A549 (cell line): ENCODE measurements at regions not wholly inside any gene's neighbourhood (a gene's known extent, or its start where the extent isn't known, plus 50 kb on each side); places are given as distances from the start of the nearest gene placed in this dataset.

ENCODE experiments used
- ATAC-seq, 2 experiments: fragments of 200-7000 bp in 1 of 2; fragments of >200 bp in 1 of 2; cut with Nextera tagmentation in 1 of 2; cut with Tn5 transposase in 1 of 2; 3 replicates each; pipeline versions ENCODE4 v1.8.0 to v1.9.1; 2018 to 2020; ENCODE audit warnings: mild to moderate bottlenecking in 1 of 2, moderate library complexity in 1 of 2
- CTCF ChIA-PET: fragments of 300-600 bp; sonication (Branson Sonifier 250); formaldehyde crosslinking; extraction: SDS; loops from one replicate; lab custom pipeline; 2021; ENCODE audit warnings: antibody characterized with exemption, inconsistent platforms; lab: Yijun Ruan, JAX
- POLR2A ChIA-PET: fragments of 350-600 bp; formaldehyde crosslinking; extraction: SDS; loops from one replicate; lab custom pipeline; 2021; ENCODE audit warnings: antibody characterized with exemption, inconsistent platforms; lab: Yijun Ruan, JAX
- DNase-seq, 2 experiments: peaks; one replicate each; pipeline versions ENCODE4 v3.0.0 to v3.0.0-alpha.2; 2011 to 2016; ENCODE audit warnings: low read depth in 1 of 2, low spot score in 1 of 2
- FAIRE-seq: peaks from 2 replicates; lab custom pipeline; 2011; peaks lifted over from hg19 to GRCh38; lab: Jason Lieb, UNC
- H3K27ac ChIP-seq, 2 experiments: fragments of >200 bp; sonication (Bioruptor Twin); formaldehyde crosslinking; 3 replicates each; pipeline ENCODE4 v1.5.1; 2016 to 2017
- H3K4me1 ChIP-seq: fragments of >200 bp; sonication (Bioruptor Twin); formaldehyde crosslinking; 3 replicates; pipeline ENCODE4 v1.6.1; 2016
- H3K4me2 ChIP-seq: fragments of >200 bp; sonication (Bioruptor Twin); formaldehyde crosslinking; 3 replicates; pipeline ENCODE4 v1.6.1; 2016
- H3K4me3 ChIP-seq: fragments of >200 bp; sonication (Bioruptor Twin); formaldehyde crosslinking; 3 replicates; pipeline ENCODE4 v1.5.1; 2016
- H3K9me3 ChIP-seq: fragments of >200 bp; sonication (Bioruptor Twin); formaldehyde crosslinking; 3 replicates; pipeline ENCODE4 v1.6.1; 2016
- ATOH8 ChIP-seq: fragments of 250-450 bp; sonication (Bioruptor Pico); IDR thresholded peaks from 2 replicates; pipeline ENCODE4 v1.5.0; 2020; ENCODE audit warnings: low read depth, mild to moderate bottlenecking, moderate library complexity
- BHLHE40 ChIP-seq: IDR thresholded peaks from 2 replicates; pipeline ENCODE4 v1.6.1; 2012; ENCODE audit warnings: low read depth, low read length, inconsistent platforms
- CBX8 ChIP-seq: fragments of 200-600 bp; sonication (generic); IDR thresholded peaks from 2 replicates; pipeline ENCODE4 v1.6.1; 2016
- CTCF ChIP-seq: fragments of >200 bp; sonication (Bioruptor Twin); formaldehyde crosslinking; IDR thresholded peaks from 3 replicates; pipeline ENCODE4 v1.5.1; 2016
- EHF ChIP-seq: fragments of 250-450 bp; sonication (Bioruptor Pico); IDR thresholded peaks from 2 replicates; pipeline ENCODE4 v1.5.0; 2020; ENCODE audit warnings: mild to moderate bottlenecking
- EHMT2 ChIP-seq: fragments of 200-600 bp; sonication (generic); IDR thresholded peaks from 2 replicates; pipeline ENCODE4 v1.6.1; 2016; ENCODE audit warnings: antibody characterized with exemption, low read depth, mild to moderate bottlenecking, moderate library complexity
- EP300 ChIP-seq, 2 experiments: fragments of >200 bp; sonication (Bioruptor Twin); formaldehyde crosslinking; IDR thresholded peaks; 2 replicates in 1 of 2; 3 replicates in 1 of 2; pipeline ENCODE4 v1.6.1; 2016 to 2017
- FOSL2 ChIP-seq, 2 experiments: fragments of 450-650 bp in 1 of 2; fragments of >200 bp in 1 of 2; sonication (Bioruptor Twin) in 1 of 2; formaldehyde crosslinking; IDR thresholded peaks; 2 replicates each; pipeline versions ENCODE4 v1.5.0 to v1.6.1; 2016 to 2020; ENCODE audit warnings: mild to moderate bottlenecking in 1 of 2, moderate library complexity in 1 of 2
- FOXS1 ChIP-seq: fragments of 250-450 bp; sonication (Bioruptor Pico); IDR thresholded peaks from 2 replicates; pipeline ENCODE4 v1.5.0; 2020; ENCODE audit warnings: mild to moderate bottlenecking, moderate library complexity
- GATA3 ChIP-seq: IDR thresholded peaks from 2 replicates; pipeline ENCODE4 v1.6.1; 2012; ENCODE audit warnings: borderline replicate concordance
- HDAC2 ChIP-seq: fragments of 200-600 bp; sonication (generic); IDR thresholded peaks from 2 replicates; pipeline ENCODE4 v1.6.1; 2016
- HEYL ChIP-seq: fragments of 250-450 bp; sonication (Bioruptor Pico); IDR thresholded peaks from 2 replicates; pipeline ENCODE4 v1.8.0; 2021; ENCODE audit warnings: mild to moderate bottlenecking, moderate library complexity
- KDM1A ChIP-seq: fragments of 200-600 bp; sonication (generic); IDR thresholded peaks from 2 replicates; pipeline ENCODE4 v1.6.1; 2016; ENCODE audit warnings: low read depth, mild to moderate bottlenecking
- KDM5A ChIP-seq: fragments of 200-600 bp; sonication (generic); IDR thresholded peaks from 2 replicates; pipeline ENCODE4 v1.6.1; 2016; ENCODE audit warnings: antibody characterized with exemption, mild to moderate bottlenecking
- MYC ChIP-seq: IDR thresholded peaks from 2 replicates; pipeline ENCODE4 v1.6.1; 2012; ENCODE audit warnings: mild to moderate bottlenecking, inconsistent platforms, low read length, improper control_type of control experiment, borderline replicate concordance
- PBX3 ChIP-seq: IDR thresholded peaks from 2 replicates; pipeline ENCODE4 v1.6.1; 2012
- PHF8 ChIP-seq: fragments of 200-600 bp; sonication (generic); IDR thresholded peaks from 2 replicates; pipeline ENCODE4 v1.6.1; 2016; ENCODE audit warnings: low read depth, mild to moderate bottlenecking, antibody characterized with exemption, moderate library complexity, borderline replicate concordance
- POLR2AphosphoS2 ChIP-seq: conservative IDR thresholded peaks from 2 replicates; pipeline ENCODE4 v1.6.1; 2012; ENCODE audit warnings: low read length, improper control_type of control experiment, inconsistent platforms
- REST ChIP-seq: fragments of 200-600 bp; sonication (generic); IDR thresholded peaks from 2 replicates; pipeline ENCODE4 v1.6.1; 2016; ENCODE audit warnings: antibody characterized with exemption, mild to moderate bottlenecking, moderate library complexity
- RFX5 ChIP-seq: fragments of 450-650 bp; IDR thresholded peaks from 2 replicates; pipeline ENCODE4 v1.7.1; 2014; ENCODE audit warnings: antibody characterized with exemption, mild to moderate bottlenecking, moderate library complexity
- TFCP2L1 ChIP-seq: fragments of 250-450 bp; sonication (Bioruptor Pico); IDR thresholded peaks from 2 replicates; pipeline ENCODE4 v1.5.0; 2021; ENCODE audit warnings: mild to moderate bottlenecking
- USF2 ChIP-seq: fragments of 450-650 bp; IDR thresholded peaks from 2 replicates; pipeline ENCODE4 v1.6.1; 2014; ENCODE audit warnings: antibody characterized with exemption
- ZC3H11A ChIP-seq: fragments of 450-650 bp; IDR thresholded peaks from 2 replicates; pipeline ENCODE4 v1.6.1; 2014; ENCODE audit warnings: antibody characterized with exemption, mild to moderate bottlenecking
- ZFP36 ChIP-seq: fragments of 450-650 bp; IDR thresholded peaks from 2 replicates; pipeline ENCODE4 v1.6.1; 2014; ENCODE audit warnings: borderline replicate concordance; ENCODE audit not compliant: partially characterized antibody
- WGBS: methylation state at CpG from one replicate; pipeline ENCODE4 v1.1.6; 2017; ENCODE audit errors: missing lambda C conversion rate; 5-methylcytosine and 5-hydroxymethylcytosine counted together

GRCh38 chr9:23326597-23326996, 499.4 kb downstream of the ELAVL2 start:
- DNase-seq (no peak), ATAC-seq (no peak), FAIRE-seq (no peak)
- Histone ChIP-seq H3K4me1 (no peaks in the 10 kb centered on the region), H3K9me3 (no peaks in the 10 kb centered on the region), H3K4me2 (no peak overlapping the region), H3K27ac (no peak overlapping the region), H3K4me3 (no peak overlapping the region)
- POLR2A ChIA-PET = no interaction called here
- 9% methylated on average over 3 of the region's 3 CpGs for WGBS
- TF ChIP-seq USF2 (no peak), EHF (CRISPR knock-in tag) (no peak), RFX5 (no peak), FOXS1 (CRISPR knock-in tag) (no peak), KDM1A (no peak)
- TF ChIP-seq, all 56 proteins: peak for 0
- CTCF ChIA-PET = no interaction called here

GRCh38 chr9:23341346-23341745, 484.7 kb downstream of the ELAVL2 start:
- Histone ChIP-seq H3K4me1 (no peaks in the 10 kb centered on the region), H3K4me2 (no peak overlapping the region), H3K27ac (no peak overlapping the region), H3K4me3 (no peak overlapping the region), H3K9me3 (no peaks in the 10 kb centered on the region)
- POLR2A ChIA-PET = no interaction called here
- 9% methylated on average over 3 of the region's 3 CpGs for WGBS
- ATAC-seq (no peak), FAIRE-seq (no peak), DNase-seq (no peak)
- TF ChIP-seq POLR2AphosphoS2 = no peak
- no peak for TF ChIP-seq MYC
- no peak for TF ChIP-seq RFX5
- TF ChIP-seq ZFP36 = no peak
- TF ChIP-seq CBX8 = no peak
- no peak for TF ChIP-seq REST
- TF ChIP-seq CTCF = no peak
- no peak for TF ChIP-seq GATA3
- no peak for TF ChIP-seq HDAC2
- CTCF ChIA-PET = no interaction called here

GRCh38 chr9:23342291-23342690, 483.7 kb downstream of the ELAVL2 start:
- no peak for FAIRE-seq
- Histone ChIP-seq H3K4me3 (no peak overlapping the region), H3K4me2 (no peak overlapping the region)
- TF ChIP-seq HEYL (no peak), REST (no peak), PBX3 (no peak), KDM5A (no peak), ATOH8 (no peak), EHMT2 (no peak), TFCP2L1 (no peak), PHF8 (no peak), FOSL2 (IDR thresholded peaks at IDR 0.05) (no peak), FOSL2 (CRISPR knock-in tag; IDR thresholded peaks at IDR 0.05) (no peak), EP300 (IDR thresholded peaks at IDR 0.05) (no peak), BHLHE40 (no peak), ZC3H11A (no peak)

More at GRCh38 chr9:23342291-23342690, 483.7 kb downstream of the ELAVL2 start:
- ChIA-PET CTCF (no interaction called here), POLR2A (no interaction called here)
- DNase-seq = no peak
- H3K4me1 ChIP-seq = no peaks in the 10 kb centered on the region
- no peak overlapping the region for H3K27ac ChIP-seq
- H3K9me3 ChIP-seq = no peaks in the 10 kb centered on the region
- 0% methylated on average over 1 of the region's 1 CpG for WGBS
- no peak for ATAC-seq
